Lower leg skin (tissue), 4 donors: ENCODE measurements at regions not wholly inside any gene's neighbourhood (a gene's known extent, or its start where the extent isn't known, plus 50 kb on each side); places are given as distances from the start of the nearest gene placed in this dataset.

Experiments used
- DNase-seq, 2 donors: peaks; one replicate each; pipeline ENCODE4 v3.0.0-alpha.2; 2019; ENCODE audit warnings: low spot score in 2 of 2
- H3K4me3 ChIP-seq: fragments of 200-600 bp; sonication (generic); 2 replicates; pipeline ENCODE4 v1.5.1; 2017; ENCODE audit warnings: mild to moderate bottlenecking, low read depth; ENCODE audit not compliant: poor library complexity, severe bottlenecking
- POLR2A ChIP-seq, 2 donors: fragments of 450-650 bp; IDR thresholded peaks; one replicate each; pipeline ENCODE4 v1.6.1; 2016 to 2017; ENCODE audit warnings: antibody characterized with exemption in 2 of 2, mild to moderate bottlenecking in 1 of 2, moderate library complexity in 1 of 2
- WGBS, 2 donors: methylation state at CpG; one replicate each; pipeline ENCODE4 v1.1.5; 2018; 5-methylcytosine and 5-hydroxymethylcytosine counted together
- intact Hi-C: fragments of 100-400 bp; cut with DNase I; formaldehyde crosslinking; loops from one replicate; pipeline ENCODE4 v1.15.0; 2023; ENCODE audit warnings: low total_unique reads
- TF ChIP-seq, protein P1 (sequence below), 3 donors: fragments of 450-650 bp; IDR thresholded peaks; one replicate each; pipeline ENCODE4 v1.5.1; 2016; ENCODE audit warnings: antibody characterized with exemption in 3 of 3, mild to moderate bottlenecking in 3 of 3, moderate library complexity in 2 of 3

DNA sequence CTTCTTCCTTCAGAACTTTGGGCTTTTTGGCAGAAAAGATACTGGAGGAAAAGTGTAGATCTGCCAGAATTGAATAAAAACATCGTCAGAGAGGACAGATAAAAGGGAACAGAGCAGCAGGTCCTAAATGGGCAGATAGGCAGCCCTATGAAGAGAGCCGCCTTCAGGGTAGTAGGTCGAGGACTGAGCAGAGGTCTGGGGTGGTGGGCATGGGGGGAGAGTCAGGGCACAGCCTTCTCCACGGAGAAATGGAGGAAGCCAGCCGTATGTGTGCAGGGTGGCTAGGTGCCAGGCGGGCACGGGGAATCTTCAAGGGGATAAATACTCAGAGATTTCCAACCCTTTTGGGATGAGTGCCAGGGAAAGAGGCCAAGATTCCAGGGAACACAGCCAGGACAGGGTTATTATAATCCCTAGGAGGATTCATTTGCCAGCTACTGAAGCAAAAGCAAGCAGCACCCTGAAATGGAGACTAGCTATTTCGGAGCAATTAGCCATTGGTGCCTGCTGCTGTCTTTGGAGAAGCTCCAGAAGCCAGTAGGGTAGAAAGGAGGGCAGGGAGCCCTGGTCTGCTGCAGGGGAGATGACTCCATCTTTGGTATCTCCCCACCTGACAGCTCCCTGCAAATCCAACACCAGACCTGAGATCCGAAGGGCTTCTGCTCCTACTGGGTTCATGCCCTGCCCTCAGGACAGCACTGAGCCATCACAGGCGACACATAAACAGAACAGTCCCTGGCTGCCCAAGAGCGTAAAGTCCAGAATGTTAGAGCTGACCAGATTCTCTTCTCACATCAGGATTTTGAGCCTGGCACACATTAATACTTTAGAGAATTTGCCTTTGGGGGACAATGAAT, 174.5 kb upstream of the NTM start:
- TF ChIP-seq, protein P1, sequence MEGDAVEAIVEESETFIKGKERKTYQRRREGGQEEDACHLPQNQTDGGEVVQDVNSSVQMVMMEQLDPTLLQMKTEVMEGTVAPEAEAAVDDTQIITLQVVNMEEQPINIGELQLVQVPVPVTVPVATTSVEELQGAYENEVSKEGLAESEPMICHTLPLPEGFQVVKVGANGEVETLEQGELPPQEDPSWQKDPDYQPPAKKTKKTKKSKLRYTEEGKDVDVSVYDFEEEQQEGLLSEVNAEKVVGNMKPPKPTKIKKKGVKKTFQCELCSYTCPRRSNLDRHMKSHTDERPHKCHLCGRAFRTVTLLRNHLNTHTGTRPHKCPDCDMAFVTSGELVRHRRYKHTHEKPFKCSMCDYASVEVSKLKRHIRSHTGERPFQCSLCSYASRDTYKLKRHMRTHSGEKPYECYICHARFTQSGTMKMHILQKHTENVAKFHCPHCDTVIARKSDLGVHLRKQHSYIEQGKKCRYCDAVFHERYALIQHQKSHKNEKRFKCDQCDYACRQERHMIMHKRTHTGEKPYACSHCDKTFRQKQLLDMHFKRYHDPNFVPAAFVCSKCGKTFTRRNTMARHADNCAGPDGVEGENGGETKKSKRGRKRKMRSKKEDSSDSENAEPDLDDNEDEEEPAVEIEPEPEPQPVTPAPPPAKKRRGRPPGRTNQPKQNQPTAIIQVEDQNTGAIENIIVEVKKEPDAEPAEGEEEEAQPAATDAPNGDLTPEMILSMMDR (IDR thresholded peaks at IDR 0.05): no peak
- H3K4me3 ChIP-seq: no peak overlapping the region
- WGBS, 2 donors: 21 to 28% methylated on average over 11 of the region's 11 CpGs
- intact Hi-C loops: no loop called here
- peak in 1 of 2 donors; percentile 22 for DNase-seq

- no peak for DNase-seq
- WGBS, 2 donors: 66 to 74% methylated on average over 14 to 15 of the region's 15 CpGs
- TF ChIP-seq POLR2A (IDR thresholded peaks at IDR 0.05): no peak
- TF ChIP-seq, protein P1 (IDR thresholded peaks at IDR 0.05): no peak
- intact Hi-C loops: no loop called here
- H3K4me3 ChIP-seq: no peak overlapping the region
Observed at GRCh38 chr11:131198161-131199014, 172.0 kb upstream of the NTM start.

- H3K4me3 ChIP-seq: no peak overlapping the region
- WGBS, 2 donors: 63 to 64% methylated on average over 2 to 3 of the region's 8 CpGs
- TF ChIP-seq, protein P1 (IDR thresholded peaks at IDR 0.05): no peak
- TF ChIP-seq POLR2A (IDR thresholded peaks at IDR 0.05): no peak
- intact Hi-C loops: no loop called here
- no peak for DNase-seq
Observed at GRCh38 chr11:131199015-131199280, 171.5 kb upstream of the NTM start.

GRCh38 chr11:131201674-131202073, 168.7 kb upstream of the NTM start:
- no peak for DNase-seq
- H3K4me3 ChIP-seq: no peak overlapping the region
- intact Hi-C loops: no loop called here
- WGBS, 2 donors: 91 to 92% methylated on average over 12 of the region's 12 CpGs
- TF ChIP-seq POLR2A (IDR thresholded peaks at IDR 0.05): no peak
- TF ChIP-seq, protein P1 (IDR thresholded peaks at IDR 0.05): no peak

DNA sequence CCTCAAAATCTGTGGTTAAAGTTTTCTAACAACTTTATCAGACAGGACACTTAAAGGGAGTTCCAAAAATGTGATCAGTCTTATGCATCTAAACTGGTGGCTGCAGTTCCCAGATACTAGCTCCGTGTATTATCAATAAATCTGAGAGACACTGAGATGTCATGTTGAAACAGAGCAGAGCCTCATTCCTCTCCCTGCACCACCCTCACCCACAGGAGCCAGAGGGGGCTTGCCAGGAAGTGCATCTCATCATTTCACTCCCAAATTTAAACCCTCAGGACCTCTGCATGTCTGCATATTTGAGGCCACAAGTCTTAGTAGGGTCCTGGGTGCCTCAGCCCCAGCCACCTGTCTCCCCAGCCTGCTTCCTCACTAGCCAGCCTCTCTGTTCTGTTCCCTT, 167.4 kb upstream of the NTM start:
- WGBS, 2 donors: 36 to 38% methylated on average over 1 of the region's 1 CpG
- TF ChIP-seq, protein P1 (IDR thresholded peaks at IDR 0.05): no peak
- TF ChIP-seq POLR2A (IDR thresholded peaks at IDR 0.05): no peak
- intact Hi-C loops: no loop called here
- H3K4me3 ChIP-seq: no peak overlapping the region
- DNase-seq: no peak
